ENCODE measurements at regions not wholly inside any gene's neighbourhood (a gene's known extent, or its start where the extent isn't known, plus 50 kb on each side); places are given as distances from the start of the nearest gene placed in this dataset.

DNA sequence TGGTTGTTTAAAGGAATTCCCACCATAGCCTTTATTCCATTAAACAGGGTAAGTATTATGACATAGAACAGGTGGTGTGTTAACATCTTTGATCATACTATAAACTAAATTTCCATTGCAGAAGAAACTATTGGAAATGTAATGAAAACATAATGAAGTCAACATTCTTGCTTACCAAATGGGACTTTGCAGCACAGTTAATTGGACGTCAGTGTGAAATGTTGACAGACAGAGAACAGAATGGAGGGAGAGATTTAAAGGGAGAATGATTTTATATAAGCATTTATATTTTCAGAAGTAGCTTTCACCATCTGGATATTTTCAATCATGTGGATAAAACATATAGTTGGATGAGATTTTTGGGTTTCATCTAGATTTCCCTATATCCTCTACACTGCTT, 311.3 kb downstream of the TUSC1 start:
- no peak overlapping the region for H3K9ac ChIP-seq (ENCODE audit: low read depth in 2 of 2, low read length in 2 of 2)
- DNase-seq = no peak
- no peaks in the 10 kb centered on the region for H3K4me1 ChIP-seq
- H3K9me3 ChIP-seq = no peaks in the 10 kb centered on the region
- H3K4me3 ChIP-seq = no peak overlapping the region
- no peak overlapping the region for H3K27ac ChIP-seq
- H3K27me3 ChIP-seq = no peaks in the 10 kb centered on the region
- intact Hi-C loops (cut with DNase I) = no loop called here
- no peak for TF ChIP-seq CTCF (IDR thresholded peaks at IDR 0.05)
- no peaks in the 10 kb centered on the region for H3K36me3 ChIP-seq

DNA sequence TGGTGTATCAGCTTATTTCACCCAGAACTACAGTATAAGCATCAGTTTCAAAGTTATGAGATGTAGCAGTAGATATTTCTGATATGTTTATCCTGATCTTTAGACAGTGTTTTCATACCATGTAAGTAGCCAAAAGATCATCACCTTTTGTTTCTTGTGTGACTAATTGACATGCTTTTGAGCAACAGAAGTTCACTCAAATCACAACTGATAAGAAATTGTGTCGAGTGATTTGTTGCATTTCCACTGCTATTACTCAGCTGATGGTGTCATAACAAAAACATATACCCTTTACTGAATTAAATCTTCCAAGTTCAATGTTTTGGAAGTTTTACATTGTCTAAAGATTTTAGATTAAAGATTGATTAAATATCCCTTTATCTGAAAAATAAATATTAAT, 324.5 kb downstream of the TUSC1 start:
- H3K9ac ChIP-seq (ENCODE audit: low read depth in 2 of 2, low read length in 2 of 2) = no peak overlapping the region
- no peaks in the 10 kb centered on the region for H3K27me3 ChIP-seq
- H3K36me3 ChIP-seq = no peaks in the 10 kb centered on the region
- no peak for TF ChIP-seq CTCF (IDR thresholded peaks at IDR 0.05)
- H3K27ac ChIP-seq = no peak overlapping the region
- no peaks in the 10 kb centered on the region for H3K9me3 ChIP-seq
- no peak overlapping the region for H3K4me3 ChIP-seq
- H3K4me1 ChIP-seq = no peaks in the 10 kb centered on the region
- intact Hi-C loops (cut with DNase I) = no loop called here
- no peak for DNase-seq

DNA sequence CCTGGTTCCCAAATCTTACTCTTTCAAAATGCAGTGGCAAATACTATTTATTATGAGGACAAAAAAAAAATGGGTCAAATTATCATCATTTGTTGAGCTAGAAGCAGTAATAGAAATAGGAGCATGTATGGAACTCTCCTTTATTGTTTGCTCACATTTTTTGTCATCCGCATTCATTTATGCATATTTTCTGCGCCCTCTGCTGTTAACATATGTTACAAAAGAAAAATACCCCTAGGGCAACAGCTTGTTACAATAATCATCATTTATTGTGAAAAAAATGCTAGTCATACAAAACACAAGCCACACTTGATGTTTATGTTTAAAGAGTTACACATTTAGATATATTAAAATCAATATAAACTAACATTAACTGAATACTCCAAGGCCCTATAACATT, 328.2 kb downstream of the TUSC1 start:
- Histone ChIP-seq H3K9me3 (no peaks in the 10 kb centered on the region), H3K4me3 (no peak overlapping the region), H3K27me3 (no peaks in the 10 kb centered on the region), H3K9ac (ENCODE audit: low read depth in 2 of 2, low read length in 2 of 2) (no peak overlapping the region), H3K4me1 (no peaks in the 10 kb centered on the region), H3K36me3 (no peaks in the 10 kb centered on the region), H3K27ac (no peak overlapping the region)
- no peak for DNase-seq
- intact Hi-C loops (cut with DNase I) = no loop called here
- no peak for TF ChIP-seq CTCF (IDR thresholded peaks at IDR 0.05)

DNA sequence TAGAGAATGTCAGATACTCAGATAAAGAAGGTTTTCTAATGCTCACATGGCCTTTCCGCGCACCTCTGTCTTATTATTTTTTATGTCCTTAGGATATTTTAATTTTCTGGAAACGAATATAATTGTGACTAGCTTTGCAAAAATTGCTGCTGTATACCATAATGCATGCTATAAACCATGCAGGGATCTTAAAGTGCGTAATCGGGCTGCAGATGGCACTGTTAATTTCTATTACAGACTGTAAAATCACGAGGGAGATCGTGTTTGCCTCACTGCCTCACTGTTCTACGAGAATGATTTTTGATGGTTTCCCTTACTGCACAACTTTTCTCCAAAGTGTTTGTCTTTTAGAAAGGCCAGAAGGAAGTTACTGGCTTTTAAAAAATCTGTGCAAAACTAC, 356.1 kb downstream of the TUSC1 start:
- TF ChIP-seq CTCF (IDR thresholded peaks at IDR 0.05) = no peak
- Histone ChIP-seq H3K4me1 (no peaks in the 10 kb centered on the region), H3K27me3 (no peaks in the 10 kb centered on the region), H3K36me3 (no peaks in the 10 kb centered on the region), H3K4me3 (no peak overlapping the region), H3K9me3 (no peaks in the 10 kb centered on the region), H3K9ac (ENCODE audit: low read depth in 2 of 2, low read length in 2 of 2) (no peak overlapping the region), H3K27ac (no peak overlapping the region)
- intact Hi-C loops (cut with DNase I) = no loop called here
- DNase-seq = no peak

GRCh38 chr9:25310961-25311360, 367.3 kb downstream of the TUSC1 start:
- DNase-seq = no peak
- H3K27me3 ChIP-seq = no peaks in the 10 kb centered on the region

More at GRCh38 chr9:25310961-25311360, 367.3 kb downstream of the TUSC1 start:
- Histone ChIP-seq H3K9ac (ENCODE audit: low read depth in 2 of 2, low read length in 2 of 2) (no peak overlapping the region), H3K27ac (no peak overlapping the region), H3K4me1 (no peaks in the 10 kb centered on the region), H3K9me3 (no peaks in the 10 kb centered on the region), H3K36me3 (no peaks in the 10 kb centered on the region), H3K4me3 (no peak overlapping the region)
- intact Hi-C loops (cut with DNase I) = no loop called here
- no peak for TF ChIP-seq CTCF (IDR thresholded peaks at IDR 0.05)

Measured in colonic mucosa (tissue), 4 donors.